OCI-LY7 (cell line): ENCODE measurements at regions not wholly inside any gene's neighbourhood (a gene's known extent, or its start where the extent isn't known, plus 50 kb on each side); places are given as distances from the start of the nearest gene placed in this dataset.

Experiments used
- BruUV-seq: library from RNA; stranded (reverse); fragments of 400-500 nt; replicated peaks from 2 replicates; lab custom pipeline; 2021; lab: Mats Ljungman, UMichigan
- CTCF ChIA-PET: fragments of 300-600 bp; sonication (Branson Sonifier 250); formaldehyde crosslinking; loops from one replicate; lab custom pipeline; 2022; ENCODE audit warnings: antibody characterized with exemption; ENCODE audit not compliant: unreplicated experiment; lab: Charles Lee
- POLR2A ChIA-PET: fragments of 300-600 bp; sonication (Branson Sonifier 250); formaldehyde crosslinking; loops from one replicate; lab custom pipeline; 2022; ENCODE audit warnings: antibody characterized with exemption; lab: Charles Lee
- DNase-seq: peaks from one replicate; pipeline ENCODE4 v3.0.0-alpha.2; 2015; ENCODE audit warnings: low spot score
- H2AFZ ChIP-seq: fragments of 200-600 bp; sonication (generic), shearing (Covaris generic); 2 replicates; pipeline ENCODE4 v1.6.1; 2014; ENCODE audit warnings: mild to moderate bottlenecking, antibody characterized with exemption, low read length, moderate library complexity
- H3K27ac ChIP-seq: fragments of 200-600 bp; sonication (generic); 2 replicates; pipeline ENCODE4 v1.5.1; 2014; ENCODE audit warnings: mixed run types, low read depth, mild to moderate bottlenecking, moderate library complexity, low read length, inconsistent platforms; ENCODE audit not compliant: poor library complexity, severe bottlenecking
- H3K36me3 ChIP-seq: fragments of 200-600 bp; sonication (generic); 2 replicates; pipeline ENCODE4 v1.6.1; 2014; ENCODE audit warnings: mild to moderate bottlenecking, antibody characterized with exemption, low read length, moderate library complexity, mixed read lengths; ENCODE audit not compliant: insufficient read depth
- H3K4me1 ChIP-seq: fragments of 200-600 bp; sonication (generic); 2 replicates; pipeline ENCODE4 v1.5.1; 2014; ENCODE audit warnings: mild to moderate bottlenecking, low read length; ENCODE audit not compliant: insufficient read depth, poor library complexity, severe bottlenecking
- H3K4me2 ChIP-seq: fragments of 200-600 bp; sonication (generic); 2 replicates; pipeline ENCODE4 v1.6.1; 2014; ENCODE audit warnings: mild to moderate bottlenecking, low read length
- H3K4me3 ChIP-seq: fragments of 200-600 bp; sonication (generic); 2 replicates; pipeline ENCODE4 v1.5.1; 2014; ENCODE audit warnings: mild to moderate bottlenecking, low read depth, low read length; ENCODE audit not compliant: poor library complexity, severe bottlenecking
- H3K79me2 ChIP-seq: fragments of 200-600 bp; sonication (generic); 2 replicates; pipeline ENCODE4 v1.6.1; 2016; ENCODE audit warnings: low read depth, mild to moderate bottlenecking, low read length, moderate library complexity, mixed read lengths; ENCODE audit not compliant: insufficient read depth
- H3K9me2 ChIP-seq: fragments of 200-600 bp; sonication (generic); 2 replicates; pipeline ENCODE4 v1.6.1; 2016; ENCODE audit warnings: mild to moderate bottlenecking, low read length, mixed read lengths; ENCODE audit not compliant: insufficient read depth
- H3K9me3 ChIP-seq: fragments of 200-600 bp; sonication (generic); 2 replicates; pipeline ENCODE4 v1.6.1; 2014; ENCODE audit warnings: mild to moderate bottlenecking, mixed run types, low read length, mixed read lengths
- H4K20me1 ChIP-seq: fragments of 200-600 bp; sonication (generic); 2 replicates; pipeline ENCODE4 v1.6.1; 2014; ENCODE audit warnings: mild to moderate bottlenecking, antibody characterized with exemption, low read length, moderate library complexity, mixed read lengths; ENCODE audit not compliant: insufficient read depth
- EZH2phosphoT487 ChIP-seq: fragments of 200-600 bp; sonication (generic); IDR thresholded peaks from 2 replicates; pipeline ENCODE4 v1.6.1; 2018; ENCODE audit warnings: low read depth, borderline replicate concordance, mild to moderate bottlenecking, mixed run types, antibody characterized with exemption, low read length, moderate library complexity, mixed read lengths
- intact Hi-C: fragments of 100-400 bp; cut with micrococcal nuclease; formaldehyde crosslinking; loops from one replicate; pipeline ENCODE4 v1.10.0; 2022; ENCODE audit not compliant: unreplicated experiment
- TF ChIP-seq, protein P1 (sequence below): fragments of 200-600 bp; sonication (generic); conservative IDR thresholded peaks from 2 replicates; pipeline ENCODE4 v1.5.1; 2014; ENCODE audit warnings: mild to moderate bottlenecking, antibody characterized with exemption, low read length, moderate library complexity, mixed read lengths

DNA sequence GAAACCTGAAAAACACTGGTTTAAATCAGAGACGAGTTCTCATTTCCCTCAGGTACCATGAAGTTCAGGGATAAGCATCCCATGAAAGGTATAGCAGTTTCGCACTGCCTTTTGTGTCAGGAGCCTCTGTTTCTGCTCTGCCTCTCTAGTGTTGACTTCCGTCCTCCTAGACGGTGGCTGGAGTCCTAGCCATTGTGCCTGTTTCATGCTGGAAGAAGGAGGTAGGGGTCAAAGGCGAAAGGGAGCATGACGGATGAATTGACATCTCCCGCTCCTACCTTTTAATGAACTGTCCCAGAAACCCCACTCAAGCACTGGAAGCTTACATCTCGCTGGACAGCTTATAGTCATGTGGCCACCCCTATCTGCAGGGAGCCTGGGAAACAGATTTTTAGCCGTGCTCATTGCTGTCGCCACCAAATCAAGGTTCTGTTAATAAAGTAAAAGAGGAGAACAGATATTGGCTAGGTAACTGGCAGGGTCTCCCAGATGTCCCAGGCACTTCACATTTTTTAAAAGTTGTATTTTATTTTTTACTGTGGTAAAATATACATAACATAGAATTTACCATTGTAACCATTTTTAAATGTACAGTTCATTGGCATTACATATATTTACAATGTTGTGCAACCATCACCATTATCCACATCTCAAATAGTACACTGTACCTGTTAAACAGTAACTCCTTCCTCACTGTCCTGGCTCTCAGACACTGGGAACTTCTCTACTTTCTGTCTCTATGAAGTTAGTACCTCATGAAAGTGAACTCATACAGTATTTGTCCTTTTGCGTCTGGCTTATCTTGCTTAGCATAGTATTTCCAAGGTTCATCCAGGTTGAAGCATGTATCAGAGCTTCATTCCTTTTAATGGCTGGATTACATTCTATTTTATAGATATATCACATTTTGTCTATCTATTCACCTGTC lies 55.0 kb upstream of the CTLA4 start:
- TF ChIP-seq, protein P1, sequence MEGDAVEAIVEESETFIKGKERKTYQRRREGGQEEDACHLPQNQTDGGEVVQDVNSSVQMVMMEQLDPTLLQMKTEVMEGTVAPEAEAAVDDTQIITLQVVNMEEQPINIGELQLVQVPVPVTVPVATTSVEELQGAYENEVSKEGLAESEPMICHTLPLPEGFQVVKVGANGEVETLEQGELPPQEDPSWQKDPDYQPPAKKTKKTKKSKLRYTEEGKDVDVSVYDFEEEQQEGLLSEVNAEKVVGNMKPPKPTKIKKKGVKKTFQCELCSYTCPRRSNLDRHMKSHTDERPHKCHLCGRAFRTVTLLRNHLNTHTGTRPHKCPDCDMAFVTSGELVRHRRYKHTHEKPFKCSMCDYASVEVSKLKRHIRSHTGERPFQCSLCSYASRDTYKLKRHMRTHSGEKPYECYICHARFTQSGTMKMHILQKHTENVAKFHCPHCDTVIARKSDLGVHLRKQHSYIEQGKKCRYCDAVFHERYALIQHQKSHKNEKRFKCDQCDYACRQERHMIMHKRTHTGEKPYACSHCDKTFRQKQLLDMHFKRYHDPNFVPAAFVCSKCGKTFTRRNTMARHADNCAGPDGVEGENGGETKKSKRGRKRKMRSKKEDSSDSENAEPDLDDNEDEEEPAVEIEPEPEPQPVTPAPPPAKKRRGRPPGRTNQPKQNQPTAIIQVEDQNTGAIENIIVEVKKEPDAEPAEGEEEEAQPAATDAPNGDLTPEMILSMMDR, result no peak
- no peak for TF ChIP-seq EZH2phosphoT487
- Histone ChIP-seq H3K4me3 (no peak overlapping the region), H3K4me2 (no peak overlapping the region), H3K9me2 (no peaks in the 10 kb centered on the region), H3K27ac (no peak overlapping the region), H4K20me1 (no peaks in the 10 kb centered on the region), H3K9me3 (no peaks in the 10 kb centered on the region), H3K4me1 (peaks cover 35% of the 10 kb centered on the region), H3K79me2 (no peaks in the 10 kb centered on the region), H2AFZ (peak overlapping the region; percentile 63; the same call in 1 of the 2 replicates), H3K36me3 (no peaks in the 10 kb centered on the region)
- intact Hi-C loops, result loop anchor here (5.0 to 10.0 kb wide), 2 partner anchors 105 to 128 kb away; partner anchors contain the start of gene CD28
- ChIA-PET POLR2A (interaction anchor here (0.6 to 1.1 kb wide), 3 partner anchors 125 to 328 kb away, joined by 3 to 5 read pairs (median 5); no protein-coding TSS in a partner anchor), CTCF (no interaction called here)
- no TSS peak for BruUV-seq
- no peak for DNase-seq

DNA sequence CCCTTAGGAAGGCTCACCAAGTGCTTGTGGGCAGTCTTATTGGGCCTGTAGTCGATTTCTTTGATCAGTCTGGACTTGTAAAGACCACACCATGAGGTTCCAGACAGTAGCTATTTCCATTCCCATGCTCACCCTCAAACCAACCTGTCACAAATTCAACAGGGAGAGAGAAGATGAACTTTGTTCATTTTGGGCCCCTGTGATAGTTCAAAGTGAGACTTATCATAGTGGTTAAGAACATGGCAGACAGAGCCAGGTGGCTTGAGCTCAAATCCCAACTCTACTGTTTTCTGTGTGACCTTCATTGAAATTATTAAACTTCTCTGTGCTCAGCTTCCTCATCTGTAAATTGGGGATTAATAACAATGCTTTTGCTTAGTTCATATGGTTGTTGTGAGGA lies 53.9 kb upstream of the CTLA4 start:
- no TSS peak for BruUV-seq
- TF ChIP-seq, protein P1, result no peak
- no peak for TF ChIP-seq EZH2phosphoT487
- H3K27ac ChIP-seq, result no peak overlapping the region
- no peak overlapping the region for H3K4me3 ChIP-seq
- ChIA-PET POLR2A (interaction anchor here (0.5 to 1.3 kb wide), 6 partner anchors 10 to 575 kb away, joined by 3 to 5 read pairs (median 4); no protein-coding TSS in a partner anchor), CTCF (no interaction called here)
- H2AFZ ChIP-seq, result no peak overlapping the region
- no peaks in the 10 kb centered on the region for H3K9me3 ChIP-seq
- no peaks in the 10 kb centered on the region for H3K79me2 ChIP-seq
- peaks cover 35% of the 10 kb centered on the region for H3K4me1 ChIP-seq
- no peak overlapping the region for H3K4me2 ChIP-seq
- no peaks in the 10 kb centered on the region for H3K9me2 ChIP-seq
- no peak for DNase-seq
- intact Hi-C loops, result loop anchor here (2.0 to 10.0 kb wide), 3 partner anchors 106 to 589 kb away; partner anchors contain the start of gene CD28
- no peaks in the 10 kb centered on the region for H4K20me1 ChIP-seq
- no peaks in the 10 kb centered on the region for H3K36me3 ChIP-seq
